ENCODE measurements at regions not wholly inside any gene's neighbourhood (a gene's known extent, or its start where the extent isn't known, plus 50 kb on each side); places are given as distances from the start of the nearest gene placed in this dataset.

DNA sequence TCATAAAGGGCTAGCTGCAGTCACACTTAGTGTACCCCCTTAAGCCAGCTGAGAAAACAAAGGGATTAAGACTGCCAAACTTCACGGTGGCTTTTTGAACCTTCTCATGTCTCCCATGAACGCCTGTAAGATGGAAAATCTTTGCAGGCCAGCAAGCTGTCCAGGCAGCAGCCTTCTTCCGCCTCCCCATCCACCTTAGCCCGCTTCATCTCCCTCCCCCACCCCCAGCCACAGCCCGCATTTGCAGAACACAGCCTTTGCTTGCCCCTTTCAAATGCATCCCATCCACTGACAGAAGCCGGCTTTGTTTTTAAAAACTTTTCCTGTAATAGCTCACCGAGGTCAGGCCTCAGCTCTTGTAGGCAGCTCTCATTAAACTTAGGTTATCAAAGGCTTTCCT is 113.8 kb upstream of the FAM9B start:
- DNase-seq (ENCODE audit: low read depth in 2 of 2), result no peak

DNA sequence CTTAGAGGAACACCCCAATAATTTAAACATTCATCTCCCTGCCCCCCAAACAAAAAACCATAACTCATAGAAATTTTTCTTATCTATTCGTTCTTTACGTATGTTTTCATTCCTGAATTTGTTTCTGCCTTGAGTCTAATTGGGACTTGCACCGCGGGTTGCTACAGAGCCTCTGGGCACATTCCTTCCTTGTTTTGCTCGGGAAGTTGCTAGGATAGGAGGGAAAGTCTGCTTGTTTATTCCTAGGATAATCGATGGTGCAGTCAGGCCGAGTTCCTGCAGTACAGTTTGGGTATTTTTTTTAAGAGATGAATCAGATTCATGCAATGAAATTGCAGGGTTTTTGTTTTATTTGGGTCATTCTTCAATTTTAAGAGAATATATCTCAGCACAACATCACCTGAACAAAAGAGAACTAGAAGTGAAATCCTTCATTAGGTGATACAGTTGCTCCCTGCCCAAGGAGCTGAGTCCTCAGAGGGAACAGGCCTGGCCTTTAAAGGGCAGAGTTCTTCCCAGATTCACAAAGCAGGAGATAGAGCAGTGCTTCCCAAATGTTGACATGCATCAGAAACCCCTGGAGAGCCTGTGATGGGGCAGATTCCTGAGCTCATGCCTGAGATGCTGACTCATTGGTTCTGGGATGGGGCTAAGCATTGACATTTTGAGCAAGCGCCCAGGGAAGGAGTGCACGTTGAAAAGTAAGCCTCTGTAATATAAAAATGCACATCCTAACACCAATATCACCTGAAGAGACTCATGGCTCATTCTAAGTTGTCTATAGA is 114.9 kb upstream of the FAM9B start:
- peak; percentile 66 to 72 for DNase-seq (ENCODE audit: low read depth in 2 of 2)

DNA sequence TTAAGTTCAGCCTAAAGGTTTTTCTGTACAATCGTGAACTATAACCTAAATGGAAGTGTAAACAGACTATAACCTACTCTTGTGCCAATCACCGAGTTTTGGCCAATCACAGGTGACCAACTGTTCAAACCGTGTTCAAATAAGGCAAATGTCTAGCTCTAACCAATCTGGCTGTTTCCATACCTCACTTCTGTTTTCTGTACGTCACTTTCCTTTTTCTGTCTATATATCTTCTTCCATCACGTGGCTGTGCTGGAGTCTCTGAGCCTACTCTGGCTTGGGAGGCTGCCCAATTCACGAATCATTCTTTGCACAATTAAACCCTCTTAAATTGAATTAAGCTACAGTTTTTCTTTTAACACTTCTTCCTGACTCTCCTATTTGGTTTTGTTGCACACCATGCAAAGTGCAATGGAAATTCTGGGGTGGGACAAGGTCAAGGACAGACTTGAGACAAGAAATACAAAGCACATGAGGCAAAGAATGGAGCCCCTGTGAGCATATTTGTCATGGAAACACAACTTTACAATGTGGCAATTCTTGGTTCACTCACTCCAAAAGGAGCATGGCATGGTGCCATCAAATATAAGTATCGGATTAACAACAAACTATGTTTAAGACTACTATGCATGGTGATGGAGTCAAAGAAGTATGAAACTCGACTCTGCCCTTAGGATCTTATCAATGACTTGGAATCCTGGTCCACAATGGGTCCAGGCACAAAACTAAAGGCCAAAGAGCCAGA is 115.7 kb upstream of the FAM9B start:
- no peak for DNase-seq (ENCODE audit: low read depth in 2 of 2)

DNA sequence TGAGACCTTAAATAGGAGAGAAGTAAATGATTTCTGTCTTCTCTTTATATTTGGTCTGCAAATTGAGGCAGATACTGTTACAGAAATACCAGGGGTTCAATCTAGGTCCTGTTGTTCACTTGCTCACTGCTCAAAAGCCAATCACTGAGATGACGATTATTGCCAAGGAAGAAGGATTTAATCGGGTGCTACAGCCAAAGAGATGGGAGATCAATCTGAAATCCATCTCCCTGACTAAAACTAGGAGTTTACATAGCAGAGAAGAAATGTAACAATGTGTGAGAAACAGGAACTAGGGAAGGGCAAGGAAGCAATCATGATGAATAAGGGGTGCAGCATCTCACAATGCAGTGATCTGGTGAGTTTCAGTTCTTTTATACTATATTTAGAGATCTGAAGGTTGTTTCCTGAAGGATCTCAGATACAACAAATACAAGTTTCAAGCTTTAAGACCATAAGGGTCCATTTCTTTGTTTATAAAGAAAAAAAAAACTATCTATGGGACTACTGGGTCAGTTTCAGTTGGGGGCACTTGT is 117.9 kb upstream of the FAM9B start:
- DNase-seq (ENCODE audit: low read depth in 2 of 2), result no peak

DNA sequence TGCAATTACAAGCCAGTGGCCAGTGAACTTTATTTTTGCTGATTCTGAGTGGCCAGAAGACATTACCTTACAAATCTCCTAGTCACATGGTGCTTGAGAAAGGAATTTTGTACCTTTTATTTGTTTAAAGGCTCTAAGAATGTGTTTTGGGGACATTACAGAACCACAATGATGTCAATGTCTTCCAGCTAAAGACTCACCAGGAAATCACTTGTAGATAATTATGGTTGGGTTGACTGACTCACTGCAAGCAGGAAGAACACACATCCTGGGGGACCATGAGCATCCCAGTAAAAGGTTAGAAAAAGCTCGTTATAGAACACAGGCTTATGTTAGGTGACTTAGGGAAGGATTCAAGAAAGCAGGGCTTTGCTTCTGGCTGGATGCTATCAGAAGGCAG is 119.4 kb upstream of the FAM9B start:
- DNase-seq (ENCODE audit: low read depth in 2 of 2), result no peak

DNA sequence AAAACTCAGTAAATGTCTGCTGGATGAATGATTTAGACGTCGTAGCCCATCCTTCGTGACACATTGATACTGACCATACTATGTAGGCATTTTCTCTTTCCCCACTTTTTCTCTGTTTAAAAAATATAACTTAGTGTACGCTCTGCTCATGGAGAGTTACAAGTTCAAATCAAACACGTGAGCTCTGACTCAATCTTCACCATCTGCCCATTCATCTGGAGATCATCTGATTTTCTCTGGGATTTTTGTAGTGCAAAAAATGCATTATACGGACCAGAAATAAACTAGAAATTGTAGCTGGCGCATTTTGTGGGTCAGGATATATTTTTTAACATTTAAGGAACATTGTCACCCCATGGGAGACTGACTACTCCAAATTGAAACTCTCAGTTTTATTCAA is 124.7 kb upstream of the FAM9B start:
- no peak for DNase-seq (ENCODE audit: low read depth in 2 of 2)

DNA sequence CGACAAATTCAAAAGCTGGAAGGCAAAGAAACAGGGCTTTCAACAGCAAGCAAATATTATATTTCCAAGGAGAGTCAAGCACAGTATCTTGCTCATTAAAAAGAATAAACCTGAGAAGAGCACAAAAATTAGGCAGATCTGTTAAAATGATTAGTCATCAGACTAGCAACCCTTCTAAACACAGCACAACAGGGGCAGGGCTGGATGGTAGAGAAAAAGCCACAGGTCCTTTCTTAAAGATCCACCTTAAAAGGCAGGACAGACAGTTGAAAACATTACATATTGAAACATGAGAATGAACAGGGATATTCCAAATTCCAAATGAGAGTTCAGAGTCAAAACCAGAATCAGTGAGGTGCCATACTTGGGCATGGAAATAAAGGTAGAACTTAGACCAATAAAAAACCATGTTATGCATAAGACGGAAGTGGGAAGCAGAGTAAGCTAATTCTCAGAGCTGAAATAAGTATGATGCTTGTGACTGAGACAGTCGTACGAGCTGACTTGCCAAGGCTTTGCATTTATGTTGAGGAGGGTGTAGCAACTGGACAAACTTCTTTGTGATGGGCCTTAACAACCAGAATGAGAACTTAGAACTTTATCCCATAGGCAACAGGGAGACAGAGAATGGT is 126.9 kb upstream of the FAM9B start:
- no peak for DNase-seq (ENCODE audit: low read depth in 2 of 2)

DNA sequence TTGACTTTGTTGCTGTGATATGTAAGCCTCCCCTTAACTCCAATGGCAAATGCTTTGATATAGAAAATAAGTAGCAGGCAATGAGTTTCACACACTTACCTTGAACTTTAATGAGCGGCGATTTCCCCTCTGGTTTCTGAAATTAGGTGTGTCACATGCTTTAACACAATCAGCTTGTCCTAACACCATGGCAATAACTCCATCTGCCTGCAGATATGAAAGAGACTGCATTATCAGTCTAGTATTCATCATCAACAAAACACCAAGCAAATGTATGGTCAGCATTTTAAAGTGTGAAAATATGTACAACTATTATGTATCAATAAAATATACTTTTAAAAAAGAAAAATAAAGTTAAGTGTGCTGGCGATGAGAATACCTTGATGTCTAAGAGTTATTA is 128.8 kb upstream of the FAM9B start:
- DNase-seq (ENCODE audit: low read depth in 2 of 2), result no peak

DNA sequence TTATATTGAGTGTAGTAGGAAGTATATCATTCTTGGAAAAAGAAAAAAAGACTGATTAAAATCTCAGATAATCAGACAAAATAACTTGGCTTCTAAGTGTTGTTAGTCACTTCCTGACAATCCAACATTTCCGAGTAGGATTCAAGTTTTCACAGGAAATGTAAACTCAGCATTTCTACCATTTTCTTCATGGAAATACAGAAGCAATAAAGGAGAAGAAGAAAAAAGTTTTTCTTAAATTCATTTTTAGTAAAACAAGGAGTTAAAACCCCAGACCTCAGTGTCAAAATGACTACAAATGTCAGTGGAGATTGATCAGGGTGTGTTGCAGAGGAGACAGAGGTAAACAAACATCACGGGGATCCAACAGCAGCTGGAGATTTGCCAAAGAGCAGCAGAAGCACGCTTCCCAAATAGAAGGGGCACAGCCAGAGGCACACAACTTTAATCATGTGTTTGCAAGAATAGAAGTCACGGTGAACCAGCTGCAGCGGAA is 129.3 kb upstream of the FAM9B start:
- DNase-seq (ENCODE audit: low read depth in 2 of 2), result no peak

DNA sequence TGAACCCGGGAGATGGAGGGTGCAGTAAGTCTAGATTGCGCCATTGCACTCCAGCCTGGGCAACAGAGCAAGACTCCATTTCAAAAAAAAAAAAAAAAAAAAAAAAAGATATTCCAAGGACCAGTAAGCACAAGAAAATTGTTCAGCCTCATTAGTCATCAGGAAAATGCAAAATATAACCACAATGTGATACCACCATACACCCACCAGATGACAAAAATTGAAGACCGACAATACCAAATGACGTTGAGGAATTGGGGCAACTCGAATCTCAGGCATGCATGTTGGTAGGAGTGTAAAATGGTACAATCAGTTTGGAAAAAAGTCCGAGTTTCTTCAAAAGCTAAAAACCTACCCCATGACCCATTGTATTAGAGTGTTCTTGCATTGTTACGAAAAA is 130.2 kb upstream of the FAM9B start:
- no peak for DNase-seq (ENCODE audit: low read depth in 2 of 2)

DNA sequence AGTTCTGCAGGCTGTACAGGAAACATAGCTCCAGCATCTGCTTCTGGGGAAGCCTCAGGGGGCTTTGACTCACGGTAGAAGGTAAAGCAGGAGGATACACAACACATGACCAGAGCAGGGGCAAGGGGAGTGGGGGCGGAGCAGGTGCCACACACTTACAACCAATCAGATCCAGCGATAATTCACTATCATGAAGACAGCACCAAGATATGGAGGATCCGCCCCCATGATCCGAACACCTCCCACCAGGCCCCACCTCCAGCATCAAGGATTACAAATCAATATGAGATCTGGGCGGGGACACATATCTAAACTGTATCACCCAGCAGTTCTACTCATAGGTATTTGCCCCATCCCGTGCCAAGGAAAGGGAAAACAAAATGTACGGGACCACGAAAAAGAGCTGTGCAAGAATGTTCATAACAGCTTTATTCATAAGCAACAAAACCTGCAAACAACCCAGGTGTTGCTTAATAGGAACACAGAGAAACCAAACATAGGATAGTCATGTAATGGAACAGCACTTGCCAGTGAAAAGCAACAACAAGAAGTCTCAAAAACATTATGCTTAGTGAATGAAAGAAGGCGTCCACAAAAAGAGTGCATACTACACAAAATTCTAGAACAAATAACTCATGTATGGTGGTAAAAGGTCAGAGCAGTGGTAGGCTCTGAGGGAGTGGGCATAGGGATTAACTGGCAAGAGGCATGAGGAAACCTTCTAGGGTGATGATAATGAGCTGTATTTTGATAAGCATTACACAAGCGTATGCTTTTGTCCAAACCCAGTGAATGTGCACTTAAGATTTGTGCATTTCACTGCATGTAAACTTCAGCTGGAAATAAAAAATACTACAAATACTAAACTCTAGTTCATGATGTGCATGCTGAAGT is 130.9 kb upstream of the FAM9B start:
- DNase-seq (ENCODE audit: low read depth in 2 of 2), result no peak

DNA sequence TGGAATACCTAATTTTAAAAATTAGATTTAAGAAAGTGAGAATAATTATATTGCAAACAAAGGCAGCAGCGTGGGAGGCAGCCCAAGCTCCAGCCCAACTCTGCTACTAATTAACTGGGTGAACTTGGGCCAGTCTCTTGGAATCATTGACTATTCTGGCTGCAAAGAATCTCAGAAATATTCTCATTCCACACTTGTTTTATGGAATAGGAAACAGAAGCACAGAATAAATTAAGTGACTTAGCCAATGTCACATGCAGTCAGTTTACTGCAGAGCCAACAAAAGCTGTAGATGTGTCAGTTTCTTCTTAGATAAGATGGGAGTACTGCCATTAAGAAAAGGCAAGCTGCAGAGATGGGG is 132.6 kb upstream of the FAM9B start:
- DNase-seq (ENCODE audit: low read depth in 2 of 2), result no peak

DNA sequence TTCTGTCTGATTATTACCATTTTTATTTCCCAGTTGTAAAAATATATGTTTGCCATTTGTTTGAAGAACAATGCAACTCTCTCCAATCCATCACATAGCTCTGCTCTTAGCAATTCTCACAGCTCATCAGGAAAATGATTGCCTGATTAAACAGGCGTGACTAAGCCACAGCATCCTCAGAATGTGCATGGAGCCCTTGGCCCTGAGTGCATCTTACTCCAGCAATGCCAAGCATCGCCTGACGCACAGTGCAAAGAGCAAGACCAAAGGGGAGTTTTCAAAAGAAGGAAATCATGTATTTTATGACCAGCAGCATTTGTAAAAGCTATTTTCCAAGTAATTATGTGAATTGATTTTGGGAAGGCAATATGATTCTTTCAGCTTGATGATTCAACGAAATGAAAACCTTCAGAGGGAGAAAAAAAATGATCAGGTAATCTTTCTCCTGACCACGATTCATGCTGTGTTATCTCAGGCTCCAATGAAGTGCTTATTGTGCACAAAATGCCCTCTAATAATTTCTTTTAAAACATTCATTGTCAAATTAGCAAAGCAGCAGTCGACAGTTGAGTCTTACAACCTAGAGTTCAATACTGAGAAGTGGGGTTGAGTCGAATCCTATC is 138.0 kb upstream of the FAM9B start:
- DNase-seq (ENCODE audit: low read depth in 2 of 2), result peak in 1 of 2 experiments; percentile 22

DNA sequence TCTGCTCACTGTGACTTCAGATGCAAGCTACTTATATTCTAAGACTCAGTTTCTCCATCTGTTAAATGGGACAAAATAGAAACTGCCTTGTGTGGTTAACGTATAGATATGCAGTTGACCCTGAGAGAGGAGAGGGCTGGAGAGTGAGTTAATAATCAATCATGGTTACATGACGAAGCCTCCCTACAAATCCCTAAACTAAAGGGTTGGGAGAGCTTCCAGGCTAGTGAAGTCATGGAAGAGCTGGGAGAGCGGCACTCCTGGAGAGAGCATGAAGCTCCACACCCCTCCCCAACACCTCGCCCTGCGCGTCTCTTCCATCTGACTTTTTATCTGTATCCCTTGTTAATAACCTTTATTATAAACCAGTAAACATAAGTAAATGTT is 138.5 kb upstream of the FAM9B start:
- DNase-seq (ENCODE audit: low read depth in 2 of 2), result no peak

DNA sequence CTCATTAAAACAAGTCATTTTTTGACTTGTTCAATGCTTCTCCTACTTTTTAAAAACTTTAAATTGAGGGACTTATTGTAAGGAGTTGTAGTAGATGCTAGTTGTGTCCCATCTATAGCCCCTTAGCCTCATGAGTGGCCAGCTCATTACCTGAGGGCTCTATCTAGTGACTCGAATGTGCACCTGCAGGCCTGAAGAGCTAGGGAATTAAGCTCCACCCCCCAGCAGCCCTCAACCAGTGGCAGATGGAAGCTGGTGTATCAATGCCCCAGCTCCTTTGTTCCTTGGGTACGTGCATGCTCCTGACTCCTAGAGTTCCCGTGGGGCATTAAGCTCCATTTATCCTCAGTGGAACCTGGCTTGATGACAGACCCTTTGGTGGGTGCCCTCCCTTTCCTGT is 146.7 kb upstream of the FAM9B start:
- DNase-seq (ENCODE audit: low read depth in 2 of 2), result no peak

DNA sequence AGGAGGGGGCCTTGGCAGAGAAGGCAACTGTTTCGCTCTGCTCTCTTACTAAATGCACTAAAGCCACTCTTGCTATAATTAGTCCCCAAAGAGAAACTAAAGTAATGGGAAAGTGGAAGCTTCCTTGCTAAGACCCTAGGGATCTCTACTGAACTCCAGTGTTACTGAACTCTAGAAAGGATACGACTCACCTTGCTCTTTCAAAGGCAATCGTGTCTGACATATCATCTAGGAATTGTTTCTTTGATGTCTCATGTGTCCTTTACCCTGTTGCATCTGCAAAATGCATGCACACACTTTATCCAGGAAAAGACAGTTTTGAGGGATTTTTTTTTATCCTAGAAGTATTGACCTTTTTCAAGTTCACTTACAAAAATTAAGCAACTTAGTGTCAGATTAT is 148.1 kb upstream of the FAM9B start:
- no peak for DNase-seq (ENCODE audit: low read depth in 2 of 2)

DNA sequence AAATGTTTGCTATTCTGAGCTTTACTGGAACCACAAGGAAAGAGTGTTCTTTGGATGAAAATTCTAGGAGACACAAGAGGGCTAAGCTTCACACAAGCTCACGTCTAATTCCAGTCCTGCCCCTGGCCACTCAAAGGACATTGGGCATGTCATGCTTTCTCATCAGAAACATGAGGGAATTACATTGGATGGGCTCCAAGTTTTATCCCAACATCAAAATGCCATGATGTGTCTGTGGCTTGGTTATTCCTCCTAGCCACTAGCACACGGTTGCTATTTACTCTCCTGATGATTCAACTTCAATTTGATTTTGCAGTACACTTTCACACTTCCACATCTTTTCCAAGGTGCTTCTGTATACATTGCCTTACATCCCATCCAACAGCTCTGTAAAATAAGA is 149.6 kb upstream of the FAM9B start:
- no peak for DNase-seq (ENCODE audit: low read depth in 2 of 2)

DNA sequence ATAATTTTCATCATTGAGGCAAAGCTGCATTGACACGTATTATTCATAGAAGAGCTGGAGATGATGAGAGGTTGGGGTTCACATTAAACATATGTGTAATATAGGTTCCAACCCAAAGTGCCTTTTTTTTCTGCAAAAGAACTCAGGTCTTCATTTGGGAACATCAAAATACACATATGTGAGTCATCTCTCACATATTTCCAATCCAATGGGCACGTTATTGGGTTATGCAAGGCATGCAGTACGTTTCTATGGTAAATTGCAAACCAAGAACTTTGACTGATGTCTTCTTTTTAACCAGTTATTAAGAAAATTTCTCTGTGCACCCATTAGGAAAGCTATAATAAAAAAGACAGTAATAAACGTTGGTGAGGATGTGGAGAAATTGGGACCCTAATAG is 150.3 kb upstream of the FAM9B start:
- no peak for DNase-seq (ENCODE audit: low read depth in 2 of 2)

DNA sequence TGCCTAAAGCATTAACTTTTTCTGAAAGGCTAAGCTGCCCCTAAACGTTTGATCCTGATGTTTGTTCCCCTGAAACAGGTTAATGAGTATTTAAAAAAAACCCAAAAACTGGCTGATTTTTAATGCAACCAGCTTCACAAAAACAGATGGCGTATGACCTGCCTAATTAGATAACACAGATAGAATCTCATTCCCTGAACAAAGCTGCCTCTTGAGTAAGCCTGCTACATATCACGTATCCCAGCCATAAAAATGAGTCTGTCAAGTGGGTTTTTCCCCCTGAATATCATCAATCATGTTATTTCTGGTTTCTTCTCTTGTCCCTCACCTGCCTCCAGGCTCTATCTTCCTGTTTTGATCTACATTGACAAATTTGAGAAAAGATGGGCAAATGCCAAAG is 154.2 kb upstream of the FAM9B start:
- no peak for DNase-seq (ENCODE audit: low read depth in 2 of 2)

DNA sequence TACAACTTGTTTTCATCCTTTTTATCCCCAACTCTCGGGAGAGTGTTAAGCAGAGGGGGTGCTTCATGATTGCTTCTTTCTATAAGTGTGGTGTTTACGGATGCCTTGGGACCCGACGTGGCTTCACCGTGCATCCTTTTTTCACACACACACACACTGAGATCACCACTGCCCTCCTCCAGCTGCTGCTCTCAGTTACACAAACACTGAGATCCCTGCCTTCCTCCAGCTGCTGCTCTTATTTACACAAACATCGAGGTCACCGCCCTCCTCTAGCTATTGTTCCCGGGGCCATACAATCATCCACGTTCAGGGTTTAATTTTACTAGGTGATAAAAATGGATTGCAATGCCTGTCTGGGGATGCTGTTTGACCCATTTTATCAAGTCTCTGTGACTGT is 155.4 kb upstream of the FAM9B start:
- DNase-seq (ENCODE audit: low read depth in 2 of 2), result no peak

DNA sequence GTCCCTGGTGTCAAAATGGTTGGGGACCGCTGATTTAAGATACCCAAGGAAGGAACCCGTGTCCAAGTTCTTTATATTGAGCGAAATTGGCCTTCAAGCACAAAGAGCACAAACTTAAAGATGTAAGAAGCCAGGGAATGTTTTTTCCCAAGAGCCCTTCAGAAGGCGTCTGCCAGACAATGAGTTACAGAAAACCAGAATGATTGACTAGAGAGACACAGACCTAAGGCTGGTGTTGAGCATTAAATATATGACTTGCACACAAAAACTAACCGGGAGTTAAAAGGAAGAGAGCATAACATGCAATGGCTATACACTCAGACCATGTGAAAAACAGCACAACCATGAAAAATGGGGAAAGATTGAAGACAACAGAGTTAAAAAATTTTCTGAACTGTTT is 157.5 kb upstream of the FAM9B start:
- DNase-seq (ENCODE audit: low read depth in 2 of 2), result no peak
